Type B pancreatic cell (in vitro differentiated cells): ENCODE measurements at regions not wholly inside any gene's neighbourhood (a gene's known extent, or its start where the extent isn't known, plus 50 kb on each side); places are given as distances from the start of the nearest gene placed in this dataset.

Experiments used
- DNase-seq: peaks from one replicate; pipeline ENCODE4 v3.0.0; 2021; ENCODE audit warnings: mixed read lengths; ENCODE audit not compliant: unreplicated experiment; ENCODE audit errors: extremely low spot score
- H3K27ac Mint-ChIP-seq: 2 replicates; pipeline ENCODE4 v1.8.0; 2021; ENCODE audit warnings: mild to moderate bottlenecking, mixed read lengths
- H3K27me3 Mint-ChIP-seq: 2 replicates; pipeline ENCODE4 v1.8.0; 2021; ENCODE audit warnings: mixed read lengths
- H3K36me3 Mint-ChIP-seq: 2 replicates; pipeline ENCODE4 v1.8.0; 2021; ENCODE audit warnings: mixed read lengths
- H3K4me1 Mint-ChIP-seq: one replicate; pipeline ENCODE4 v1.8.0; 2021; ENCODE audit warnings: mixed read lengths; ENCODE audit not compliant: unreplicated experiment
- H3K4me3 Mint-ChIP-seq: 2 replicates; pipeline ENCODE4 v1.8.0; 2021; ENCODE audit warnings: mild to moderate bottlenecking, mixed read lengths
- H3K9me3 Mint-ChIP-seq: 2 replicates; pipeline ENCODE4 v1.8.0; 2021; ENCODE audit warnings: mixed read lengths
- TF ChIP-seq, protein P1 (sequence below): fragments of 200-600 bp; sonication (generic); conservative IDR thresholded peaks from 2 replicates; pipeline ENCODE4 v1.5.0; 2021; ENCODE audit warnings: antibody characterized with exemption, mild to moderate bottlenecking

GRCh38 chr11:127223026-127223425 lies 222.5 kb upstream of the KIRREL3 start:
- H3K9me3 Mint-ChIP-seq, result no peaks in the 10 kb centered on the region
- H3K4me1 Mint-ChIP-seq, result no peaks in the 10 kb centered on the region
- no peak for DNase-seq
- no peak overlapping the region for H3K27ac Mint-ChIP-seq
- peaks cover 17% of the 10 kb centered on the region for H3K27me3 Mint-ChIP-seq
- H3K4me3 Mint-ChIP-seq, result no peak overlapping the region
- TF ChIP-seq, protein P1, sequence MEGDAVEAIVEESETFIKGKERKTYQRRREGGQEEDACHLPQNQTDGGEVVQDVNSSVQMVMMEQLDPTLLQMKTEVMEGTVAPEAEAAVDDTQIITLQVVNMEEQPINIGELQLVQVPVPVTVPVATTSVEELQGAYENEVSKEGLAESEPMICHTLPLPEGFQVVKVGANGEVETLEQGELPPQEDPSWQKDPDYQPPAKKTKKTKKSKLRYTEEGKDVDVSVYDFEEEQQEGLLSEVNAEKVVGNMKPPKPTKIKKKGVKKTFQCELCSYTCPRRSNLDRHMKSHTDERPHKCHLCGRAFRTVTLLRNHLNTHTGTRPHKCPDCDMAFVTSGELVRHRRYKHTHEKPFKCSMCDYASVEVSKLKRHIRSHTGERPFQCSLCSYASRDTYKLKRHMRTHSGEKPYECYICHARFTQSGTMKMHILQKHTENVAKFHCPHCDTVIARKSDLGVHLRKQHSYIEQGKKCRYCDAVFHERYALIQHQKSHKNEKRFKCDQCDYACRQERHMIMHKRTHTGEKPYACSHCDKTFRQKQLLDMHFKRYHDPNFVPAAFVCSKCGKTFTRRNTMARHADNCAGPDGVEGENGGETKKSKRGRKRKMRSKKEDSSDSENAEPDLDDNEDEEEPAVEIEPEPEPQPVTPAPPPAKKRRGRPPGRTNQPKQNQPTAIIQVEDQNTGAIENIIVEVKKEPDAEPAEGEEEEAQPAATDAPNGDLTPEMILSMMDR, result no peak
- H3K36me3 Mint-ChIP-seq, result no peaks in the 10 kb centered on the region

- Mint-ChIP-seq H3K4me3 (no peak overlapping the region), H3K4me1 (no peaks in the 10 kb centered on the region), H3K36me3 (no peaks in the 10 kb centered on the region), H3K9me3 (no peaks in the 10 kb centered on the region), H3K27me3 (peaks cover 17% of the 10 kb centered on the region), H3K27ac (no peak overlapping the region)
- TF ChIP-seq, protein P1, result no peak
- DNase-seq, result no peak
Observed at GRCh38 chr11:127219704-127220103, 219.1 kb upstream of the KIRREL3 start.

DNA sequence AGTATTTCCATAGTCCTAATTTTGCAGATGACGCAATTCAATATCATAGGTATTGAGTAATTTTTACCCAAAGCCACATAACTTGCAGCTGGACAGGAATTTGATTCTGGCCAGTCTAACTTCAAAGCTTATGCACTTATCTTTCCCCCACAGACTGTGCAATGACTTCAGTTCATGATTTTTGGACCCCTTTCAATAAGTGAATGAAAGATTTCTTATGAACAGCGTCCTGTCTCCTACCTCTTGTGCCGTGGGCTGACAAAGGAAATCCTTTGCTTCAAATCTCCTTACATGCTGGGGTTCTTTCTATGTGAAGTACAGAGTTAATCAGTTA lies 217.7 kb upstream of the KIRREL3 start:
- Mint-ChIP-seq H3K4me3 (no peak overlapping the region), H3K4me1 (no peaks in the 10 kb centered on the region)

GRCh38 chr11:127217452-127218274 lies 217.1 kb upstream of the KIRREL3 start:
- DNase-seq, result no peak
- Mint-ChIP-seq H3K9me3 (no peaks in the 10 kb centered on the region), H3K27ac (no peak overlapping the region), H3K36me3 (no peaks in the 10 kb centered on the region), H3K27me3 (peaks cover 7% of the 10 kb centered on the region), H3K4me1 (no peaks in the 10 kb centered on the region), H3K4me3 (no peak overlapping the region)
- TF ChIP-seq, protein P1, result no peak

More for the DNA sequence above, 217.7 kb upstream of the KIRREL3 start:
- TF ChIP-seq, protein P1, result no peak
- Mint-ChIP-seq H3K27ac (no peak overlapping the region), H3K27me3 (peaks cover 11% of the 10 kb centered on the region), H3K9me3 (no peaks in the 10 kb centered on the region), H3K36me3 (no peaks in the 10 kb centered on the region)
- DNase-seq, result no peak

DNA sequence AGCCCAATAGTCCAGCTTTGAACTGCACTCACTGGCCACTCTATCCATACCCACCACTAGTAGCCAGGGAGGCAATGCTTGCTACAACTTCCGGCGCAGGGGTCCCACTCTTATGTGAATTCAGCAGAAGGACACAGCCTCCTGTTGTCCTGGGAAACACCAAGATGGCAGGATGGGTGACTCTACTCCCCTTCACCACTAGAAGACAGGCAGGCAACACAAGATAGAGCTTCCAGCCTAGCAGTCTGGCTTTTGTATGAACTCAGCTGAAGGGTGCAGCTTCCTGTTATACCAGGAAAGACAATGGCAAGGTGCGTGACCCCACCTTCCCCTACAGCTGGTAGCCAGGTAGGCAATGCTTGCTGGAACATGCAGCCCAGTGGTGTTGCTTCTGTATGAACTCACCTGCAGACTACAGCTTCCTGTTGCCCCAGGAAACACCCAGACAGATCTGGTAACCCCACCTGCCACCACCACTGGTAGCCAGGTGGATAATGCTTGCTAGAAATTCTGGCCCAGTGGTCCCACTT lies 205.2 kb upstream of the KIRREL3 start:
- H3K36me3 Mint-ChIP-seq, result no peaks in the 10 kb centered on the region
- peaks cover 10% of the 10 kb centered on the region for H3K9me3 Mint-ChIP-seq
- no peak overlapping the region for H3K27ac Mint-ChIP-seq
- TF ChIP-seq, protein P1, result no peak
- H3K4me1 Mint-ChIP-seq, result no peaks in the 10 kb centered on the region
- no peak for DNase-seq
- peaks cover 3% of the 10 kb centered on the region for H3K27me3 Mint-ChIP-seq
- no peak overlapping the region for H3K4me3 Mint-ChIP-seq
